Lung (tissue), 11 donors: ENCODE measurements at regions not wholly inside any gene's neighbourhood (a gene's known extent, or its start where the extent isn't known, plus 50 kb on each side); places are given as distances from the start of the nearest gene placed in this dataset.

ENCODE experiments used
- ATAC-seq: fragments of 200-7000 bp; cut with Tn5 transposase; one replicate; pipeline ENCODE4 v1.9.1; 2020; ENCODE audit warnings: moderate number of reproducible peaks; ENCODE audit not compliant: insufficient read depth, low FRiP score
- DNase-seq, 3 donors: peaks; one replicate each; pipeline ENCODE4 v3.0.0-alpha.2; 2013 to 2017
- H3K27ac ChIP-seq, 2 donors: one replicate each; pipeline ENCODE4 v1.5.1; 2013; ENCODE audit warnings: mild to moderate bottlenecking in 2 of 2, moderate library complexity in 2 of 2, control low read depth in 1 of 2, inconsistent platforms in 1 of 2, low read depth in 1 of 2, low read length in 1 of 2
- H3K27me3 ChIP-seq, 3 donors: one replicate each; pipeline ENCODE4 v1.5.1; 2013; ENCODE audit warnings: low read length in 2 of 3; ENCODE audit not compliant: control insufficient read depth in 3 of 3, insufficient read depth in 3 of 3
- H3K36me3 ChIP-seq, 4 donors: one replicate each; pipeline ENCODE4 v1.5.1; 2013; ENCODE audit warnings: low read length in 4 of 4, mild to moderate bottlenecking in 1 of 4, moderate library complexity in 1 of 4; ENCODE audit not compliant: control insufficient read depth in 4 of 4, insufficient read depth in 4 of 4
- H3K4me1 ChIP-seq, 5 donors: one replicate each; pipeline ENCODE4 v1.5.1; 2013; ENCODE audit warnings: low read length in 5 of 5, mild to moderate bottlenecking in 2 of 5, moderate library complexity in 1 of 5; ENCODE audit not compliant: control insufficient read depth in 5 of 5, insufficient read depth in 5 of 5
- H3K4me3 ChIP-seq: one replicate; pipeline ENCODE4 v1.5.1; 2013; ENCODE audit warnings: mild to moderate bottlenecking, control low read depth, moderate library complexity
- H3K9ac ChIP-seq, 2 donors: one replicate each; pipeline ENCODE4 v1.5.1; 2013; ENCODE audit warnings: low read length in 2 of 2, control low read depth in 1 of 2; ENCODE audit not compliant: insufficient read depth in 1 of 2
- H3K9me3 ChIP-seq, 4 donors: one replicate each; pipeline ENCODE4 v1.5.1; 2013; ENCODE audit warnings: low read length in 3 of 4, mild to moderate bottlenecking in 1 of 4, moderate library complexity in 1 of 4; ENCODE audit not compliant: control insufficient read depth in 4 of 4, insufficient read depth in 3 of 4
- WGBS, 2 donors: extraction: QIAGEN DNeasy Blood & Tissue Kit; methylation state at CpG; one replicate each; pipeline ENCODE4 v1.1.7; 2013; 5-methylcytosine and 5-hydroxymethylcytosine counted together
- TF ChIP-seq, protein P1 (sequence below): IDR thresholded peaks from 2 replicates; pipeline ENCODE4 v1.5.1; 2012; ENCODE audit warnings: mild to moderate bottlenecking; ENCODE audit errors: control extremely low read depth, extremely low read depth
- donor health status: control.
- donor health status: control.
- donor health status: Bipolar disorder and iron deficiency.
- donor health status: healthy.
- donor health status: DM: yes; HTN: yes; CAD: no.

DNA sequence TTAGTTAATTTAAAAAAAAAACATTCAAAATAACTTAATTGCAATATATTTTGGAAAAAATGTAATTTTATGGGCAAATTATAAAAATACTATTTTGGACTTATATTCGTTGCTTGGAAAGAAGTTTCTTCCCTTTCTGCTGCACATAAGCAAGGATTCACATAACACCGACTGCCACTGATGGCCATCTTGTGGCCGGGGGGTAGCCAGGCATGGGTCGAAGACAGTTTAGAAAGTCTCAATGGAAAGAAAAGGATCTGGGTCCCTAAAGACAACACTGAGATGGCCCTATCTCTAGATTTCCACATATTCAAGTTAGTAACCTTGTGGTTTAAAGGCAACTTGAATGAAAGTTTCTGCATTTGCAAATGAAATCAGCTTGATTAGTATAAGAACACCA lies 318.6 kb downstream of the AKAIN1 start:
- TF ChIP-seq, protein P1, sequence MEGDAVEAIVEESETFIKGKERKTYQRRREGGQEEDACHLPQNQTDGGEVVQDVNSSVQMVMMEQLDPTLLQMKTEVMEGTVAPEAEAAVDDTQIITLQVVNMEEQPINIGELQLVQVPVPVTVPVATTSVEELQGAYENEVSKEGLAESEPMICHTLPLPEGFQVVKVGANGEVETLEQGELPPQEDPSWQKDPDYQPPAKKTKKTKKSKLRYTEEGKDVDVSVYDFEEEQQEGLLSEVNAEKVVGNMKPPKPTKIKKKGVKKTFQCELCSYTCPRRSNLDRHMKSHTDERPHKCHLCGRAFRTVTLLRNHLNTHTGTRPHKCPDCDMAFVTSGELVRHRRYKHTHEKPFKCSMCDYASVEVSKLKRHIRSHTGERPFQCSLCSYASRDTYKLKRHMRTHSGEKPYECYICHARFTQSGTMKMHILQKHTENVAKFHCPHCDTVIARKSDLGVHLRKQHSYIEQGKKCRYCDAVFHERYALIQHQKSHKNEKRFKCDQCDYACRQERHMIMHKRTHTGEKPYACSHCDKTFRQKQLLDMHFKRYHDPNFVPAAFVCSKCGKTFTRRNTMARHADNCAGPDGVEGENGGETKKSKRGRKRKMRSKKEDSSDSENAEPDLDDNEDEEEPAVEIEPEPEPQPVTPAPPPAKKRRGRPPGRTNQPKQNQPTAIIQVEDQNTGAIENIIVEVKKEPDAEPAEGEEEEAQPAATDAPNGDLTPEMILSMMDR: no peak
- H3K27ac ChIP-seq: no peak overlapping the region
- no peak for ATAC-seq
- H3K4me3 ChIP-seq: no peak overlapping the region
- H3K36me3 ChIP-seq: no peaks in the 10 kb centered on the region
- no peak for DNase-seq
- H3K4me1 ChIP-seq: no peaks in the 10 kb centered on the region
- H3K9ac ChIP-seq: no peak overlapping the region
- no peaks in the 10 kb centered on the region for H3K27me3 ChIP-seq
- H3K9me3 ChIP-seq: peaks cover 0 to 4% (median 0%) of the 10 kb centered on the region in 4 donors
- 79 to 90% methylated on average over 4 of the region's 4 CpGs for WGBS, 2 donors

DNA sequence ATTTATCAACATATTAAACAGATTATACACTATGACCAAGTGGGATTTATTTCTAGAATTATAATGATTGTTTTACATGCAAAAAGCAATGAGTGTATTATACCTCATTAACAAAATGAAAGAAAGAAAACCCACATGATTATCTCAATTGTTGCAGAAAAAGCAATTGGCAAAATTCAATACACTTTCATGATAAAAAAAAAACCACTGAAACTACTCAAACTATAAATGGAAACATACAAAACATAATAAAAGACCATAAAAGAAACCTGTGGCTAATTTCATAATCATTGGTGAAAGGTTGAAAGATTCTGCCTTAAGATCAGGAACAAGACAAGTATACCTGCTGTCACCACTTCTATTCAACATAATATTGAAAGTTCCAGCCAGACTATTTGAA lies 325.9 kb downstream of the AKAIN1 start:
- Histone ChIP-seq H3K9ac (no peak overlapping the region), H3K27ac (no peak overlapping the region), H3K36me3 (no peaks in the 10 kb centered on the region), H3K9me3 (peaks cover 0 to 5% (median 1%) of the 10 kb centered on the region in 4 donors), H3K4me3 (no peak overlapping the region), H3K27me3 (no peaks in the 10 kb centered on the region), H3K4me1 (no peaks in the 10 kb centered on the region)
- no peak for ATAC-seq
- DNase-seq: no peak
- TF ChIP-seq, protein P1: no peak

- no peak for ATAC-seq
- peaks cover 0 to 5% (median 1%) of the 10 kb centered on the region in 4 donors for H3K9me3 ChIP-seq
Observed at GRCh38 chr18:4870177-4870773, 326.8 kb downstream of the AKAIN1 start.

More at GRCh38 chr18:4870177-4870773, 326.8 kb downstream of the AKAIN1 start:
- Histone ChIP-seq H3K4me3 (no peak overlapping the region), H3K9ac (no peak overlapping the region), H3K27ac (no peak overlapping the region), H3K4me1 (no peaks in the 10 kb centered on the region), H3K36me3 (no peaks in the 10 kb centered on the region), H3K27me3 (no peaks in the 10 kb centered on the region)
- 76 to 82% methylated on average over 4 of the region's 4 CpGs for WGBS, 2 donors
- DNase-seq: no peak
- TF ChIP-seq, protein P1: no peak
